OCI-LY7 (cell line): ENCODE measurements at regions not wholly inside any gene's neighbourhood (a gene's known extent, or its start where the extent isn't known, plus 50 kb on each side); places are given as distances from the start of the nearest gene placed in this dataset.
A peak's percentile ranks its signal among the peaks of the same experiment; 100 is the strongest.

Source experiments
- BruUV-seq: library from RNA; stranded (reverse); fragments of 400-500 nt; replicated peaks from 2 replicates; lab custom pipeline; 2021; lab: Mats Ljungman, UMichigan
- CTCF ChIA-PET: fragments of 300-600 bp; sonication (Branson Sonifier 250); formaldehyde crosslinking; loops from one replicate; lab custom pipeline; 2022; ENCODE audit warnings: antibody characterized with exemption; ENCODE audit not compliant: unreplicated experiment; lab: Charles Lee
- POLR2A ChIA-PET: fragments of 300-600 bp; sonication (Branson Sonifier 250); formaldehyde crosslinking; loops from one replicate; lab custom pipeline; 2022; ENCODE audit warnings: antibody characterized with exemption; lab: Charles Lee
- DNase-seq: peaks from one replicate; pipeline ENCODE4 v3.0.0-alpha.2; 2015; ENCODE audit warnings: low spot score
- H2AFZ ChIP-seq: fragments of 200-600 bp; sonication (generic), shearing (Covaris generic); 2 replicates; pipeline ENCODE4 v1.6.1; 2014; ENCODE audit warnings: mild to moderate bottlenecking, antibody characterized with exemption, low read length, moderate library complexity
- H3K27ac ChIP-seq: fragments of 200-600 bp; sonication (generic); 2 replicates; pipeline ENCODE4 v1.5.1; 2014; ENCODE audit warnings: mixed run types, low read depth, mild to moderate bottlenecking, moderate library complexity, low read length, inconsistent platforms; ENCODE audit not compliant: poor library complexity, severe bottlenecking
- H3K36me3 ChIP-seq: fragments of 200-600 bp; sonication (generic); 2 replicates; pipeline ENCODE4 v1.6.1; 2014; ENCODE audit warnings: mild to moderate bottlenecking, antibody characterized with exemption, low read length, moderate library complexity, mixed read lengths; ENCODE audit not compliant: insufficient read depth
- H3K4me1 ChIP-seq: fragments of 200-600 bp; sonication (generic); 2 replicates; pipeline ENCODE4 v1.5.1; 2014; ENCODE audit warnings: mild to moderate bottlenecking, low read length; ENCODE audit not compliant: insufficient read depth, poor library complexity, severe bottlenecking
- H3K4me2 ChIP-seq: fragments of 200-600 bp; sonication (generic); 2 replicates; pipeline ENCODE4 v1.6.1; 2014; ENCODE audit warnings: mild to moderate bottlenecking, low read length
- H3K4me3 ChIP-seq: fragments of 200-600 bp; sonication (generic); 2 replicates; pipeline ENCODE4 v1.5.1; 2014; ENCODE audit warnings: mild to moderate bottlenecking, low read depth, low read length; ENCODE audit not compliant: poor library complexity, severe bottlenecking
- H3K79me2 ChIP-seq: fragments of 200-600 bp; sonication (generic); 2 replicates; pipeline ENCODE4 v1.6.1; 2016; ENCODE audit warnings: low read depth, mild to moderate bottlenecking, low read length, moderate library complexity, mixed read lengths; ENCODE audit not compliant: insufficient read depth
- H3K9me2 ChIP-seq: fragments of 200-600 bp; sonication (generic); 2 replicates; pipeline ENCODE4 v1.6.1; 2016; ENCODE audit warnings: mild to moderate bottlenecking, low read length, mixed read lengths; ENCODE audit not compliant: insufficient read depth
- H3K9me3 ChIP-seq: fragments of 200-600 bp; sonication (generic); 2 replicates; pipeline ENCODE4 v1.6.1; 2014; ENCODE audit warnings: mild to moderate bottlenecking, mixed run types, low read length, mixed read lengths
- H4K20me1 ChIP-seq: fragments of 200-600 bp; sonication (generic); 2 replicates; pipeline ENCODE4 v1.6.1; 2014; ENCODE audit warnings: mild to moderate bottlenecking, antibody characterized with exemption, low read length, moderate library complexity, mixed read lengths; ENCODE audit not compliant: insufficient read depth
- EZH2phosphoT487 ChIP-seq: fragments of 200-600 bp; sonication (generic); IDR thresholded peaks from 2 replicates; pipeline ENCODE4 v1.6.1; 2018; ENCODE audit warnings: low read depth, borderline replicate concordance, mild to moderate bottlenecking, mixed run types, antibody characterized with exemption, low read length, moderate library complexity, mixed read lengths
- intact Hi-C: fragments of 100-400 bp; cut with micrococcal nuclease; formaldehyde crosslinking; loops from one replicate; pipeline ENCODE4 v1.10.0; 2022; ENCODE audit not compliant: unreplicated experiment
- TF ChIP-seq, protein P1 (sequence below): fragments of 200-600 bp; sonication (generic); conservative IDR thresholded peaks from 2 replicates; pipeline ENCODE4 v1.5.1; 2014; ENCODE audit warnings: mild to moderate bottlenecking, antibody characterized with exemption, low read length, moderate library complexity, mixed read lengths

DNA sequence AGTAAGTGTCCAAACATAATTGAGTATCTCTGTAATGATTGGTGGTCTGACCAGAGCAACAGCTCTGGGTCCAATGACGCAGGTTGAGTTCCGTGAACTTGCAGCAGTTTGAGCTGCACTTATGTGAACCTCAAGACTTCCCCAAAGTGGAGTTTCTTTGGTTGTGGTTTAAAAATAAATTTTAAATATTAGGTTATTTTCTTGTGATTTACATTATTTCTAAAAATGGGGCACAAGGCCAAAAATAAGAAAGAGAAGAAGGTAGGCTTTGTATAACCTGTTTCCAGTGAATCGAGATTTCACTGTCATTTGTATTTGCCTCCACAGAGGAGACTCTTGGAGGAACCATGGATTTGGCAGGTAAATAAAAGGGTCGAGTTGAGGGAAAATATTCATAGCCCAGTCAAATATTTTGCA, 166.4 kb upstream of the ZNF217 start:
- TF ChIP-seq, protein P1, sequence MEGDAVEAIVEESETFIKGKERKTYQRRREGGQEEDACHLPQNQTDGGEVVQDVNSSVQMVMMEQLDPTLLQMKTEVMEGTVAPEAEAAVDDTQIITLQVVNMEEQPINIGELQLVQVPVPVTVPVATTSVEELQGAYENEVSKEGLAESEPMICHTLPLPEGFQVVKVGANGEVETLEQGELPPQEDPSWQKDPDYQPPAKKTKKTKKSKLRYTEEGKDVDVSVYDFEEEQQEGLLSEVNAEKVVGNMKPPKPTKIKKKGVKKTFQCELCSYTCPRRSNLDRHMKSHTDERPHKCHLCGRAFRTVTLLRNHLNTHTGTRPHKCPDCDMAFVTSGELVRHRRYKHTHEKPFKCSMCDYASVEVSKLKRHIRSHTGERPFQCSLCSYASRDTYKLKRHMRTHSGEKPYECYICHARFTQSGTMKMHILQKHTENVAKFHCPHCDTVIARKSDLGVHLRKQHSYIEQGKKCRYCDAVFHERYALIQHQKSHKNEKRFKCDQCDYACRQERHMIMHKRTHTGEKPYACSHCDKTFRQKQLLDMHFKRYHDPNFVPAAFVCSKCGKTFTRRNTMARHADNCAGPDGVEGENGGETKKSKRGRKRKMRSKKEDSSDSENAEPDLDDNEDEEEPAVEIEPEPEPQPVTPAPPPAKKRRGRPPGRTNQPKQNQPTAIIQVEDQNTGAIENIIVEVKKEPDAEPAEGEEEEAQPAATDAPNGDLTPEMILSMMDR = no peak
- no peak for TF ChIP-seq EZH2phosphoT487
- H3K79me2 ChIP-seq = no peaks in the 10 kb centered on the region
- no peak overlapping the region for H3K4me3 ChIP-seq
- no peak overlapping the region for H3K27ac ChIP-seq
- H4K20me1 ChIP-seq = no peaks in the 10 kb centered on the region
- intact Hi-C loops = no loop called here
- ChIA-PET POLR2A (no interaction called here), CTCF (no interaction called here)
- no peaks in the 10 kb centered on the region for H3K9me3 ChIP-seq
- peaks cover 6% of the 10 kb centered on the region for H3K4me1 ChIP-seq
- no peaks in the 10 kb centered on the region for H3K36me3 ChIP-seq
- H3K4me2 ChIP-seq = no peak overlapping the region
- no TSS peak for BruUV-seq
- H3K9me2 ChIP-seq = no peaks in the 10 kb centered on the region
- H2AFZ ChIP-seq = peak overlapping the region; percentile 56; the same call in 1 of the 2 replicates
- DNase-seq = no peak

DNA sequence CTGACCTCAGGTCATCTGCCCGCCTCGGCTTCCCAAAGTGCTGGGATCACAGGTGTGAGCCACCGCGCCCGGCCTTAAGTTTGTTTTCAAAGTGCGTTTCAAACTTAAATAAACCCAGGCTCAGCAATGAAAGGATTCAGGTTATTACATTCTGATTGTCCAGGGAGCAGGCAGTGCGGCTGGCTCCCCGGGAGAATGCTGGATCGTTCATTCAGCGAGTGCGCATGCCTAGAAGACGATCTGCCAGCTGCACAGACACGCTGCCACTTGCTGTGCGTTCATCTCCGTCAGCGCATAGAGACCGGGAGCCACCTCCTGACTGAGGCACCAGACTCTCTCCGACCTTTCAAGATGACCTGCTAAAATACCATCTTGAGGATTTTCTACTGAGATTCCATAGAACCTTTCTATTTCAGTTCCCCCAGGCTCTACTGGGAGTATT, 163.9 kb upstream of the ZNF217 start:
- no TSS peak for BruUV-seq
- Histone ChIP-seq H2AFZ (no peak overlapping the region), H3K27ac (no peak overlapping the region), H3K36me3 (no peaks in the 10 kb centered on the region), H3K4me2 (no peak overlapping the region), H3K79me2 (no peaks in the 10 kb centered on the region), H3K9me2 (no peaks in the 10 kb centered on the region), H4K20me1 (no peaks in the 10 kb centered on the region), H3K9me3 (no peaks in the 10 kb centered on the region), H3K4me3 (no peak overlapping the region), H3K4me1 (peaks cover 31% of the 10 kb centered on the region)
- POLR2A ChIA-PET = interaction anchor here (0.8 kb wide), 1 partner anchor 9 kb away, joined by 3 read pairs; no protein-coding TSS in a partner anchor
- DNase-seq = no peak
- intact Hi-C loops = no loop called here
- TF ChIP-seq, protein P1 = no peak
- TF ChIP-seq EZH2phosphoT487 = no peak
- CTCF ChIA-PET = no interaction called here

DNA sequence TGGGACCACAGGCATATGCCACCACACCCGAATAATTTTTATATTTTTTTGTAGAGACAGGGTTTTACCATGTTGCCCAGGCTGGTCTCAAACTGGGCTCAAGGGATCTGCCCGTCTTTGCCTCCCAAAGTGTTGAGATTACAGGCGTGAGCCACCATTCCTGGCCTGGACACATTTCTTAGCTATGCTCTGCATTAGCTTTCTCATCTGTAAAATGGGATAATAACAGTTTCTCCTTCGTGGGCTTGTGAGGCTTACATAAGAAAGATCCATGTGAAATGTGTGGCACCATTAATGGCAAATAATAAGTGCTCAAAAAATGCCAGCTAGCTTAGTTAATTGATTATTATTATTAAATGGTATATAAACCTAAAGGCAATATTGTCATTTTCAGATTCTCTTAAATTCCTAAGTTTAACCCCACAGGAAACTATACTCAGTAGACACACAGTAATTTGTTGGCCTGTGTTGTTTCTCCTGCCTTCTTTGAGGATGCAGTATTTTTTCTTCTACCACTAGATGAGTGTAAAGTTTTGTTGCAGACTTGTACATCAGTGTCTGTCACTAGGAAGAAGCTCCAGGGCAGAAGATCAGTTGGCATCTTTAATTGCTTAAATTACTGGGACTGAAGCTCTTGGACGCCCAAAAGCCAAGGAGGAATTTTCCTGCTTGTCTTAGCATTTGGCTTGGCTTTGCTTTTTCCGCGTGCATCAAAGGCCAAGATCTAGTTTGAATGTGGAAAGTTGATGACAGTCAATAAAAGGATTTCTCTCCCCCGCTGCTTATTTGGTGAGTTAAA, 162.3 kb upstream of the ZNF217 start:
- no peaks in the 10 kb centered on the region for H3K9me2 ChIP-seq
- H3K79me2 ChIP-seq = no peaks in the 10 kb centered on the region
- H3K36me3 ChIP-seq = no peaks in the 10 kb centered on the region
- no peaks in the 10 kb centered on the region for H4K20me1 ChIP-seq
- POLR2A ChIA-PET = interaction anchor here (1.9 to 2.7 kb wide), 2 partner anchors 8 to 184 kb away, joined by 5 to 7 read pairs; no protein-coding TSS in a partner anchor
- CTCF ChIA-PET = interaction anchor here (1.0 kb wide), 1 partner anchor 160 kb away, joined by 4 read pairs; no protein-coding TSS in a partner anchor
- no TSS peak for BruUV-seq
- peaks cover 47% of the 10 kb centered on the region for H3K4me1 ChIP-seq
- intact Hi-C loops = no loop called here
- no peak overlapping the region for H3K27ac ChIP-seq
- no peaks in the 10 kb centered on the region for H3K9me3 ChIP-seq
- no peak for DNase-seq
- H3K4me2 ChIP-seq = no peak overlapping the region
- H2AFZ ChIP-seq = no peak overlapping the region
- TF ChIP-seq EZH2phosphoT487 = no peak
- TF ChIP-seq, protein P1 = peak; percentile 33; the same call in 1 of the 2 replicates
- H3K4me3 ChIP-seq = no peak overlapping the region
